ENCODE measurements at regions not wholly inside any gene's neighbourhood (a gene's known extent, or its start where the extent isn't known, plus 50 kb on each side); places are given as distances from the start of the nearest gene placed in this dataset.

DNA sequence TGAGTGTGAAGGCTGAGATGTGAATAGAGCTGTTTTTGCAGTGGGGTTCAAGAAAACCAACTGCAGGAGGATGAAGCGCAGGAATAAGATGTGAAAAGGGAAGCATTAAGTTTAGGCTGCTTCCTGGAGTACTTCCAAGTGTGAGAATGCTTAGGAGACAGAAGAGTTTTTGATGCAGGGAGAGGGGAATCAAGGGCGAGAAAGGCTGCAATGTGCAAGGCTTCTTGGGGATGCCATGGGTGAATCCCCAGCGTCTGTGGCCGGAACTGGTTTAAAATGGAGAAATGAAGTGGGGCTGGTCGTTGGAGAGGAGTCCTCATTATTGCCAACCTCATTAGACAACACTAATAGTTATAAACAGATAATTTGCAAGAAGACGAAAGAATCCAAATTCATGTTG lies 764.9 kb downstream of the LIG4 start:
- peak; percentile 10; the same call in 2 of the 3 replicates for ATAC-seq
- TF ChIP-seq SNAI2 (CRISPR knock-in tag; IDR thresholded peaks at IDR 0.05), result no peak
- no peak for TF ChIP-seq RARB (CRISPR knock-in tag; IDR thresholded peaks at IDR 0.05)
- no peak for TF ChIP-seq GLIS3 (CRISPR knock-in tag; IDR thresholded peaks at IDR 0.05)
- TF ChIP-seq ESRRG (CRISPR knock-in tag; IDR thresholded peaks at IDR 0.05), result no peak
- TF ChIP-seq, protein P1, sequence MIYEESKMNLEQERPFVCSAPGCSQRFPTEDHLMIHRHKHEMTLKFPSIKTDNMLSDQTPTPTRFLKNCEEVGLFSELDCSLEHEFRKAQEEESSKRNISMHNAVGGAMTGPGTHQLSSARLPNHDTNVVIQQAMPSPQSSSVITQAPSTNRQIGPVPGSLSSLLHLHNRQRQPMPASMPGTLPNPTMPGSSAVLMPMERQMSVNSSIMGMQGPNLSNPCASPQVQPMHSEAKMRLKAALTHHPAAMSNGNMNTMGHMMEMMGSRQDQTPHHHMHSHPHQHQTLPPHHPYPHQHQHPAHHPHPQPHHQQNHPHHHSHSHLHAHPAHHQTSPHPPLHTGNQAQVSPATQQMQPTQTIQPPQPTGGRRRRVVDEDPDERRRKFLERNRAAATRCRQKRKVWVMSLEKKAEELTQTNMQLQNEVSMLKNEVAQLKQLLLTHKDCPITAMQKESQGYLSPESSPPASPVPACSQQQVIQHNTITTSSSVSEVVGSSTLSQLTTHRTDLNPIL (CRISPR knock-in tag; IDR thresholded peaks at IDR 0.05; ENCODE audit: low read depth), result no peak
- TF ChIP-seq TCF4 (CRISPR knock-in tag; IDR thresholded peaks at IDR 0.05; ENCODE audit: borderline replicate concordance), result no peak
- TF ChIP-seq, protein P2, sequence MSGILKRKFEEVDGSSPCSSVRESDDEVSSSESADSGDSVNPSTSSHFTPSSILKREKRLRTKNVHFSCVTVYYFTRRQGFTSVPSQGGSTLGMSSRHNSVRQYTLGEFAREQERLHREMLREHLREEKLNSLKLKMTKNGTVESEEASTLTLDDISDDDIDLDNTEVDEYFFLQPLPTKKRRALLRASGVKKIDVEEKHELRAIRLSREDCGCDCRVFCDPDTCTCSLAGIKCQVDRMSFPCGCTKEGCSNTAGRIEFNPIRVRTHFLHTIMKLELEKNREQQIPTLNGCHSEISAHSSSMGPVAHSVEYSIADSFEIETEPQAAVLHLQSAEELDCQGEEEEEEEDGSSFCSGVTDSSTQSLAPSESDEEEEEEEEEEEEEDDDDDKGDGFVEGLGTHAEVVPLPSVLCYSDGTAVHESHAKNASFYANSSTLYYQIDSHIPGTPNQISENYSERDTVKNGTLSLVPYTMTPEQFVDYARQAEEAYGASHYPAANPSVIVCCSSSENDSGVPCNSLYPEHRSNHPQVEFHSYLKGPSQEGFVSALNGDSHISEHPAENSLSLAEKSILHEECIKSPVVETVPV (CRISPR knock-in tag; IDR thresholded peaks at IDR 0.05), result no peak
- TF ChIP-seq ZFP30 (CRISPR knock-in tag; IDR thresholded peaks at IDR 0.05), result no peak
- TF ChIP-seq ZNF565 (CRISPR knock-in tag; conservative IDR thresholded peaks at IDR 0.05; ENCODE audit: low read depth), result no peak
- TF ChIP-seq ZNF70 (CRISPR knock-in tag; IDR thresholded peaks at IDR 0.05), result no peak
- TF ChIP-seq, protein P3, sequence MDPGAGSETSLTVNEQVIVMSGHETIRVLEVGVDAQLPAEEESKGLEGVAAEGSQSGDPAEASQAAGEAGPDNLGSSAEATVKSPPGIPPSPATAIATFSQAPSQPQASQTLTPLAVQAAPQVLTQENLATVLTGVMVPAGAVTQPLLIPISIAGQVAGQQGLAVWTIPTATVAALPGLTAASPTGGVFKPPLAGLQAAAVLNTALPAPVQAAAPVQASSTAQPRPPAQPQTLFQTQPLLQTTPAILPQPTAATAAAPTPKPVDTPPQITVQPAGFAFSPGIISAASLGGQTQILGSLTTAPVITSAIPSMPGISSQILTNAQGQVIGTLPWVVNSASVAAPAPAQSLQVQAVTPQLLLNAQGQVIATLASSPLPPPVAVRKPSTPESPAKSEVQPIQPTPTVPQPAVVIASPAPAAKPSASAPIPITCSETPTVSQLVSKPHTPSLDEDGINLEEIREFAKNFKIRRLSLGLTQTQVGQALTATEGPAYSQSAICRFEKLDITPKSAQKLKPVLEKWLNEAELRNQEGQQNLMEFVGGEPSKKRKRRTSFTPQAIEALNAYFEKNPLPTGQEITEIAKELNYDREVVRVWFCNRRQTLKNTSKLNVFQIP (CRISPR knock-in tag; IDR thresholded peaks at IDR 0.05; ENCODE audit: borderline replicate concordance, low read depth), result no peak
- TF ChIP-seq ZNF8 (CRISPR knock-in tag; IDR thresholded peaks at IDR 0.05), result no peak
- no peak for TF ChIP-seq ZC3H10 (CRISPR knock-in tag; IDR thresholded peaks at IDR 0.05)

DNA sequence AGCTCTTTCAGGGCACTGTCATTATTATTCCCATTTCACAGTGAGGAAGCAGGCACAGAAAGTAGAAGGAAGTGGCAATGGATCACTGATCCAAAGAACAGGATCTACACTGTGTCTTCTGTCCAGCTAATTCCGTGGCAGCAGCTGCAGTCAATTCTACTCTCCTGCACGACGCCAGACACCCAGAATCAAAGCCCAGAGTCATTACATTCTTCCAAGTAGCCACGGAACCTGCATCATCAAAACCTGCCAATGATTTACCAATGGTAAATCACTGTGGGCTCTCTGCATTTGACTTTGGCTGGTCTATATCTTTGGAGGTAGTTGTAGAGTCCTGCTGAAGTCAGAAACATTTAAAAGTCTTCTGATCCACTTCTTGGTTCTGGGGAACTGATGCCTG lies 767.7 kb downstream of the LIG4 start:
- TF ChIP-seq ZFP3 (CRISPR knock-in tag; IDR thresholded peaks at IDR 0.05), result no peak
- no peak for TF ChIP-seq ZNF8 (CRISPR knock-in tag; IDR thresholded peaks at IDR 0.05)
- no peak for ATAC-seq

DNA sequence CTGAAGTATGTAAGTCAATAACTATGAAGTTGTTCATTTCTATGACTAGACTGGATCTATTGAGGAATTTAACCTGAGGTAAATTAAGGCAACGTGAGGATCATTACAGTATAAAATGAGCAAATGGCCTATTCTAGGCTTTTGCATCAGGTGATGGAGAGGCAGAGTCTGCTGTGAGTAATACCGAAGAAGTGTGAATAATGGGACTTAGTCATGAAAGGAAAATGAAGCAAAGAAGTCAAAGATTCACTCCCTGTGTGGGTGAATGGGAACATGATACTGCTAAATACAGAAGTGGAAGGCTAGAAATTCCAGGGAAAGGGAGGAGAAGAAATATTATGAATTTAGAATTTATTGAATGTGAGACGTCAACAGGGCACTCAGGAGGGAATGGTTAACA lies 774.1 kb downstream of the LIG4 start:
- no peak for TF ChIP-seq BACH2 (CRISPR knock-in tag; IDR thresholded peaks at IDR 0.05; ENCODE audit: borderline replicate concordance)
- TF ChIP-seq, protein P4, sequence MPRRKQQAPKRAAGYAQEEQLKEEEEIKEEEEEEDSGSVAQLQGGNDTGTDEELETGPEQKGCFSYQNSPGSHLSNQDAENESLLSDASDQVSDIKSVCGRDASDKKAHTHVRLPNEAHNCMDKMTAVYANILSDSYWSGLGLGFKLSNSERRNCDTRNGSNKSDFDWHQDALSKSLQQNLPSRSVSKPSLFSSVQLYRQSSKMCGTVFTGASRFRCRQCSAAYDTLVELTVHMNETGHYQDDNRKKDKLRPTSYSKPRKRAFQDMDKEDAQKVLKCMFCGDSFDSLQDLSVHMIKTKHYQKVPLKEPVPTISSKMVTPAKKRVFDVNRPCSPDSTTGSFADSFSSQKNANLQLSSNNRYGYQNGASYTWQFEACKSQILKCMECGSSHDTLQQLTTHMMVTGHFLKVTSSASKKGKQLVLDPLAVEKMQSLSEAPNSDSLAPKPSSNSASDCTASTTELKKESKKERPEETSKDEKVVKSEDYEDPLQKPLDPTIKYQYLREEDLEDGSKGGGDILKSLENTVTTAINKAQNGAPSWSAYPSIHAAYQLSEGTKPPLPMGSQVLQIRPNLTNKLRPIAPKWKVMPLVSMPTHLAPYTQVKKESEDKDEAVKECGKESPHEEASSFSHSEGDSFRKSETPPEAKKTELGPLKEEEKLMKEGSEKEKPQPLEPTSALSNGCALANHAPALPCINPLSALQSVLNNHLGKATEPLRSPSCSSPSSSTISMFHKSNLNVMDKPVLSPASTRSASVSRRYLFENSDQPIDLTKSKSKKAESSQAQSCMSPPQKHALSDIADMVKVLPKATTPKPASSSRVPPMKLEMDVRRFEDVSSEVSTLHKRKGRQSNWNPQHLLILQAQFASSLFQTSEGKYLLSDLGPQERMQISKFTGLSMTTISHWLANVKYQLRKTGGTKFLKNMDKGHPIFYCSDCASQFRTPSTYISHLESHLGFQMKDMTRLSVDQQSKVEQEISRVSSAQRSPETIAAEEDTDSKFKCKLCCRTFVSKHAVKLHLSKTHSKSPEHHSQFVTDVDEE (CRISPR knock-in tag; IDR thresholded peaks at IDR 0.05), result no peak
- TF ChIP-seq, protein P2 (CRISPR knock-in tag; IDR thresholded peaks at IDR 0.05), result no peak
- ATAC-seq, result peak; percentile 84

DNA sequence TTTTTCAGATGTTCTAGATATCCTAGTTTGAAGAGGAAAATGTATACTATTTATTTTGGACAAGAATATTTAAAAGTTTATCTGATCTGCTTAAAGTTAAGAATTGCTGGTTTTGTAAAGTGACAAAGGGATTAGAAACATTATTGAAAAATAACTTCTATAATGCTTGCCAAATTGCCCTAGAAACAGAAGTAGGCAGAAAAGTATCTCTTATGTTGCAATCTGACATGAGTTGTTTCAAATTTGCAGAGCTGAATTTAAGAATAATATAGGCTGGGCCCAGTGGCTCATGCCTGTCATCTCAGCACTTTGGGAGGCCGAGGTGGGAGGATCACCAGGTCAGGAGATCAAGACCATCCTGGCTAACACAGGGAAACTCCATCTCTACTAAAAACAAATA lies 777.1 kb downstream of the LIG4 start:
- ATAC-seq, result no peak
- TF ChIP-seq, protein P4 (CRISPR knock-in tag; IDR thresholded peaks at IDR 0.05), result no peak
- TF ChIP-seq ESRRG (CRISPR knock-in tag; IDR thresholded peaks at IDR 0.05) (no peak), ZC3H10 (CRISPR knock-in tag; IDR thresholded peaks at IDR 0.05) (no peak), GLIS3 (CRISPR knock-in tag; IDR thresholded peaks at IDR 0.05) (no peak), SNAI2 (CRISPR knock-in tag; IDR thresholded peaks at IDR 0.05) (no peak), ZNF565 (CRISPR knock-in tag; conservative IDR thresholded peaks at IDR 0.05; ENCODE audit: low read depth) (no peak), TCF4 (CRISPR knock-in tag; IDR thresholded peaks at IDR 0.05; ENCODE audit: borderline replicate concordance) (no peak), OSR1 (CRISPR knock-in tag; IDR thresholded peaks at IDR 0.05) (no peak), TOX (CRISPR knock-in tag; IDR thresholded peaks at IDR 0.05; ENCODE audit: borderline replicate concordance) (no peak), PPARA (CRISPR knock-in tag; IDR thresholded peaks at IDR 0.05; ENCODE audit: borderline replicate concordance) (no peak), ZNF8 (CRISPR knock-in tag; IDR thresholded peaks at IDR 0.05) (no peak), RARB (CRISPR knock-in tag; IDR thresholded peaks at IDR 0.05) (no peak), CSDC2 (CRISPR knock-in tag; IDR thresholded peaks at IDR 0.05) (no peak)
- TF ChIP-seq, protein P1 (CRISPR knock-in tag; IDR thresholded peaks at IDR 0.05; ENCODE audit: low read depth), result no peak
- TF ChIP-seq, protein P5, sequence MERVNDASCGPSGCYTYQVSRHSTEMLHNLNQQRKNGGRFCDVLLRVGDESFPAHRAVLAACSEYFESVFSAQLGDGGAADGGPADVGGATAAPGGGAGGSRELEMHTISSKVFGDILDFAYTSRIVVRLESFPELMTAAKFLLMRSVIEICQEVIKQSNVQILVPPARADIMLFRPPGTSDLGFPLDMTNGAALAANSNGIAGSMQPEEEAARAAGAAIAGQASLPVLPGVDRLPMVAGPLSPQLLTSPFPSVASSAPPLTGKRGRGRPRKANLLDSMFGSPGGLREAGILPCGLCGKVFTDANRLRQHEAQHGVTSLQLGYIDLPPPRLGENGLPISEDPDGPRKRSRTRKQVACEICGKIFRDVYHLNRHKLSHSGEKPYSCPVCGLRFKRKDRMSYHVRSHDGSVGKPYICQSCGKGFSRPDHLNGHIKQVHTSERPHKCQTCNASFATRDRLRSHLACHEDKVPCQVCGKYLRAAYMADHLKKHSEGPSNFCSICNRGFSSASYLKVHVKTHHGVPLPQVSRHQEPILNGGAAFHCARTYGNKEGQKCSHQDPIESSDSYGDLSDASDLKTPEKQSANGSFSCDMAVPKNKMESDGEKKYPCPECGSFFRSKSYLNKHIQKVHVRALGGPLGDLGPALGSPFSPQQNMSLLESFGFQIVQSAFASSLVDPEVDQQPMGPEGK (CRISPR knock-in tag; IDR thresholded peaks at IDR 0.05; ENCODE audit: borderline replicate concordance), result no peak
